HepG2 (cell line): ENCODE measurements at regions not wholly inside any gene's neighbourhood (a gene's known extent, or its start where the extent isn't known, plus 50 kb on each side); places are given as distances from the start of the nearest gene placed in this dataset.
A peak's percentile ranks its signal among the peaks of the same experiment; 100 is the strongest.

Experiments
- CTCF ChIP-seq: sonication (generic); formaldehyde crosslinking; IDR thresholded peaks from 2 replicates; pipeline ENCODE4 v1.5.0; 2020; ENCODE audit warnings: mild to moderate bottlenecking, missing genetic modification reagents, moderate library complexity
- FOSL2 ChIP-seq: sonication (generic); formaldehyde crosslinking; IDR thresholded peaks from 2 replicates; pipeline ENCODE4 v1.4.0; 2020; ENCODE audit warnings: missing genetic modification reagents
- HMG20B ChIP-seq: conservative IDR thresholded peaks from 2 replicates; pipeline ENCODE4 v1.6.1; 2016; ENCODE audit warnings: missing genetic modification reagents, missing compliant biosample characterization
- HNRNPH1 ChIP-seq: fragments of 200-400 bp; formaldehyde crosslinking; optimal IDR thresholded peaks from 2 replicates; pipeline ENCODE3; 2017; ENCODE audit warnings: mild to moderate bottlenecking, low read depth, low read length
- MAX ChIP-seq: IDR thresholded peaks from 2 replicates; pipeline ENCODE4 v1.6.1; 2012; ENCODE audit warnings: inconsistent platforms
- MTERF4 ChIP-seq: sonication (generic); formaldehyde crosslinking; IDR thresholded peaks from 2 replicates; pipeline ENCODE4 v1.8.0; 2023; ENCODE audit warnings: mild to moderate bottlenecking, missing genetic modification reagents
- ZBTB21 ChIP-seq: sonication (generic); formaldehyde crosslinking; IDR thresholded peaks from 2 replicates; pipeline ENCODE4 v1.4.0; 2020; ENCODE audit warnings: missing genetic modification reagents
- ZHX1 ChIP-seq: sonication (generic); formaldehyde crosslinking; IDR thresholded peaks from 2 replicates; pipeline ENCODE4 v1.8.1; 2022; ENCODE audit warnings: low read depth, mild to moderate bottlenecking, missing genetic modification reagents
- ZNF788 ChIP-seq: sonication (generic); formaldehyde crosslinking; IDR thresholded peaks from 2 replicates; pipeline ENCODE4 v1.5.0; 2020; ENCODE audit warnings: mild to moderate bottlenecking, missing genetic modification reagents, borderline replicate concordance

GRCh38 chr13:40072663-40073120 is 417.2 kb downstream of the COG6 start:
- TF ChIP-seq MTERF4 (CRISPR knock-in tag) (no peak), HNRNPH1 (no peak), FOSL2 (CRISPR knock-in tag) (peak; percentile 67), HMG20B (CRISPR knock-in tag) (peak; percentile 82), MAX (peak; percentile 45; the same call in 1 of the 2 replicates), ZNF788 (CRISPR knock-in tag) (peak; percentile 72; the same call in 1 of the 2 replicates), ZHX1 (no peak), ZBTB21 (CRISPR knock-in tag) (no peak), CTCF (peak; percentile 77)
